DND-41 (cell line): ENCODE measurements at regions not wholly inside any gene's neighbourhood (a gene's known extent, or its start where the extent isn't known, plus 50 kb on each side); places are given as distances from the start of the nearest gene placed in this dataset.

Experiments
- EZH2 ChIP-seq: IDR thresholded peaks from 3 replicates; pipeline ENCODE4 v1.6.1; 2012; ENCODE audit warnings: borderline replicate concordance, low read depth, mild to moderate bottlenecking, moderate library complexity, low read length, inconsistent platforms; ENCODE audit not compliant: severe bottlenecking
- TF ChIP-seq, protein P1 (sequence below): IDR thresholded peaks from 2 replicates; pipeline ENCODE4 v1.5.1; 2012; ENCODE audit warnings: borderline replicate concordance, low read length, moderate library complexity, mild to moderate bottlenecking; ENCODE audit not compliant: poor library complexity, severe bottlenecking; ENCODE audit errors: extremely low read depth

DNA sequence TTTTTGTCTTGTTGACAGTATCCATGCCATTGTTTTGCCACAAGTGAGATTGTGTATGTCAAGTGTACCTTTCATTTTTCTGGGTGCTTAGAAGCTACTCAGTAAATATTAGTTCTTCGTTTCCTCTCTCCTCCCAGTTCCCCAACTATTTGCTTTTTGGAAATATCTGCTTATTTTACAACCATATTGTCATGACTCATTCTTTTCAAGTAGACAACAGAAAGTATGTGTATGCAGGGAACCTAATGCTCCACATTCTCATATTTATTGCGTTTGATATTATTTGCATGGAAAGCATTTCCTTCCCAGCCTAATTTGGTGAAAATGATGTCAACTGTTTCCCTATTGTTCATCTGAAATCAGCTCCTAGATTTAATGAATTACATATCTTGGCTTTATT lies 483.7 kb upstream of the RIOK2 start:
- TF ChIP-seq, protein P1, sequence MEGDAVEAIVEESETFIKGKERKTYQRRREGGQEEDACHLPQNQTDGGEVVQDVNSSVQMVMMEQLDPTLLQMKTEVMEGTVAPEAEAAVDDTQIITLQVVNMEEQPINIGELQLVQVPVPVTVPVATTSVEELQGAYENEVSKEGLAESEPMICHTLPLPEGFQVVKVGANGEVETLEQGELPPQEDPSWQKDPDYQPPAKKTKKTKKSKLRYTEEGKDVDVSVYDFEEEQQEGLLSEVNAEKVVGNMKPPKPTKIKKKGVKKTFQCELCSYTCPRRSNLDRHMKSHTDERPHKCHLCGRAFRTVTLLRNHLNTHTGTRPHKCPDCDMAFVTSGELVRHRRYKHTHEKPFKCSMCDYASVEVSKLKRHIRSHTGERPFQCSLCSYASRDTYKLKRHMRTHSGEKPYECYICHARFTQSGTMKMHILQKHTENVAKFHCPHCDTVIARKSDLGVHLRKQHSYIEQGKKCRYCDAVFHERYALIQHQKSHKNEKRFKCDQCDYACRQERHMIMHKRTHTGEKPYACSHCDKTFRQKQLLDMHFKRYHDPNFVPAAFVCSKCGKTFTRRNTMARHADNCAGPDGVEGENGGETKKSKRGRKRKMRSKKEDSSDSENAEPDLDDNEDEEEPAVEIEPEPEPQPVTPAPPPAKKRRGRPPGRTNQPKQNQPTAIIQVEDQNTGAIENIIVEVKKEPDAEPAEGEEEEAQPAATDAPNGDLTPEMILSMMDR, result no peak
- no peak for TF ChIP-seq EZH2
